Mesodermal cell (in vitro differentiated cells): ENCODE measurements at regions not wholly inside any gene's neighbourhood (a gene's known extent, or its start where the extent isn't known, plus 50 kb on each side); places are given as distances from the start of the nearest gene placed in this dataset.

Source experiments
- H3K27ac ChIP-seq: 2 replicates; pipeline ENCODE4 v1.7.0; 2013; ENCODE audit warnings: mild to moderate bottlenecking, low read depth, low read length, moderate library complexity; ENCODE audit not compliant: severe bottlenecking
- H3K36me3 ChIP-seq: 2 replicates; pipeline ENCODE4 v1.7.1; 2013; ENCODE audit warnings: mild to moderate bottlenecking, low read length, moderate library complexity; ENCODE audit not compliant: control insufficient read depth, insufficient read depth
- H3K4me1 ChIP-seq: one replicate; pipeline ENCODE4 v1.7.1; 2013; ENCODE audit warnings: mild to moderate bottlenecking, low read length; ENCODE audit not compliant: insufficient read depth, control insufficient read depth, poor library complexity, severe bottlenecking
- H3K4me3 ChIP-seq: 2 replicates; pipeline ENCODE4 v1.7.0; 2013; ENCODE audit warnings: low read length, control low read depth, mild to moderate bottlenecking; ENCODE audit not compliant: insufficient read depth, poor library complexity, severe bottlenecking; ENCODE audit errors: extremely low read depth
- H3K9me3 ChIP-seq: 2 replicates; pipeline ENCODE4 v1.7.1; 2013; ENCODE audit warnings: mild to moderate bottlenecking, low read length, moderate library complexity; ENCODE audit not compliant: control insufficient read depth
- WGBS, 2 experiments: methylation state at CpG; one replicate each; pipeline ENCODE4 v1.1.5; 2013; ENCODE audit warnings: missing lambda C conversion rate in 2 of 2; ENCODE audit not compliant: insufficient coverage in 2 of 2; 5-methylcytosine and 5-hydroxymethylcytosine counted together

DNA sequence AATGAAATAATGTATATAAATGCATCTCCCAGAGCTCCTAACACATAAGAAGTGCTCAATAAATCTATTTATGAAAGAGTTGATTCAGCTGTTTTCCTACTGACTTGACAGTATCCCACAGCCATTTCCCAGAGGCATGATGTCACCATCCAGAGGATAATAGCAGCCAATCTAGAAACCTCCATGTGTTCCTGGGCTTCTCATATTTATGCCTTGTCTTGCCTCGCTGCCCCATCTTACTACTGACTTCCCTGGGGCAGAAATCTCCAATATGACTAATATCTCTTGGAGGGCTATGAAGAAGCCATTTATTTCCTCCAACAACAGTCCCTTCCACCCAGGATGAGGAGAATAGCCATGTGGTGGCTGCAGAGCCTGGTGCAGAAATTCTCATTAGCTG lies 115.4 kb upstream of the NAV2 start:
- WGBS, 2 experiments, result 80% methylated on average over 1 of the region's 1 CpG; no CpG with 5 or more reads in 1 of the 2 experiments
- peaks cover 17% of the 10 kb centered on the region for H3K4me1 ChIP-seq
- H3K27ac ChIP-seq, result peak overlapping the region; percentile 60
- H3K9me3 ChIP-seq, result no peaks in the 10 kb centered on the region
- H3K36me3 ChIP-seq, result no peaks in the 10 kb centered on the region
- no peak overlapping the region for H3K4me3 ChIP-seq

- H3K4me1 ChIP-seq, result peaks cover 17% of the 10 kb centered on the region
- WGBS, 2 experiments, result 82 to 91% methylated on average over 8 to 11 of the region's 12 CpGs
- no peaks in the 10 kb centered on the region for H3K9me3 ChIP-seq
- peak overlapping the region; percentile 60 for H3K27ac ChIP-seq
- H3K4me3 ChIP-seq, result no peak overlapping the region
- no peaks in the 10 kb centered on the region for H3K36me3 ChIP-seq
Measured at GRCh38 chr11:19595840-19596751, 116.5 kb upstream of the NAV2 start.

GRCh38 chr11:19595499-19595839 lies 117.2 kb upstream of the NAV2 start:
- 88% methylated on average over 1 of the region's 2 CpGs; no CpG with 5 or more reads in 1 of the 2 experiments for whole genome bisulfite sequencing, 2 experiments
- Histone ChIP-seq H3K9me3 (no peaks in the 10 kb centered on the region), H3K27ac (no peak overlapping the region), H3K4me3 (no peak overlapping the region), H3K4me1 (peaks cover 17% of the 10 kb centered on the region), H3K36me3 (no peaks in the 10 kb centered on the region)

DNA sequence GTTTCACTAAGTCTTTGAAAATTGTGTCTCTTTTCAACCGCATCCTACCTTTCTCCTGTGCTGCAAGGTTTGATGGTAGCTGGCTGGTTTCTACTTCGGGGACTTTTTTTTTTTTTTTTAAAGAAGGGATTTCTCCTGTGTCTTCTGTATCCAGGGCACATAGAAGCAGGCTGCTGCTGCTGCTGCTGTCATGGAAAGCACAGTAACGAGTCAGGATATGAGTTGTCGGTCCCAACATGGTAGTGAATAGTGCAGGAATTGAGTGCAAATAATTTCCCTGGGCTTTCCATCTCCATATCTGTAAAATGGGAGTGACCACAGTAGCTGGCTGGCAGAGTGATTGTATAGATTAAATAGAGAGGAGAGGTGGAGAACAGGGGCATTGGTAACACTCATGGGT lies 118.3 kb upstream of the NAV2 start:
- 84 to 100% methylated on average over 2 of the region's 4 CpGs for WGBS, 2 experiments
- peaks cover 17% of the 10 kb centered on the region for H3K4me1 ChIP-seq
- no peaks in the 10 kb centered on the region for H3K36me3 ChIP-seq
- H3K9me3 ChIP-seq, result no peaks in the 10 kb centered on the region
- H3K4me3 ChIP-seq, result no peak overlapping the region
- no peak overlapping the region for H3K27ac ChIP-seq

- WGBS, 2 experiments, result no CpG with 5 or more reads among the region's 2 CpGs
- H3K36me3 ChIP-seq, result no peaks in the 10 kb centered on the region
- peaks cover 10% of the 10 kb centered on the region for H3K4me1 ChIP-seq
- no peaks in the 10 kb centered on the region for H3K9me3 ChIP-seq
- H3K27ac ChIP-seq, result no peak overlapping the region
- no peak overlapping the region for H3K4me3 ChIP-seq
Measured at GRCh38 chr11:19592842-19593241, 119.8 kb upstream of the NAV2 start.

DNA sequence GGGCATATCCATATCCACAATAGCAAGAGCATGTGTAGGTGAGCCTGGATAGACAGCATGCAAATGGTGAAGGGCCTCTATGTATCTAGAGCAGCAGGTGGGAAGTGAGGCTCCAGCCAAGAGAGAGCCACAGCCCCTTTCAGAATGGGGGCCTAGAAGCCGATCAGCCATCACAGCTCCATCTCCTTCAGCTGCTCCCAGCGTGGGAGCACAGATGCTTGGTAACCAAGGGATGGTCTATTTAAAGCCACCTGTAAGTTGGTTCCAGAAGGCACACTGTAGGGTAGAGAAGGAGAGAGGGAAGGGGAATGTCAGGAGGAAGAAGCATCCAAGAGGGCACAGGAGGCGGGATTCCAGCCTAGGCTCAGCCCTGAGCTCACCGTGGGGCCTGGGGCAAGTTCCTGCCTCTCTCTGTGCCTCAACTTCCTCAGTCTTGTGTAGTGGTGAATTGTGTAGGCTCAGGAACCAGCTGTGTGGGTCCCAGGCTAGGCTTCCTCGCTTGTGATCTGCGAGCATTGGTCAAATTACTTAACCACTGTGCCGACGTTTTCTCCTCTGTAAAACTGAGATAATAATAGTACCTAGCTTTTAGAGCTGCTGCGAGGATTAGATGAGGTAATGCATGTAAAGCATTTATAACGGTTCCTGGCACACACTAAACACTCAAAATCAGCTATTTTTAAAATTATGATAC lies 122.9 kb upstream of the NAV2 start:
- Histone ChIP-seq H3K27ac (no peak overlapping the region), H3K4me1 (no peaks in the 10 kb centered on the region), H3K9me3 (no peaks in the 10 kb centered on the region), H3K36me3 (no peaks in the 10 kb centered on the region), H3K4me3 (no peak overlapping the region)
- 85 to 100% methylated on average over 2 of the region's 10 CpGs for WGBS, 2 experiments

DNA sequence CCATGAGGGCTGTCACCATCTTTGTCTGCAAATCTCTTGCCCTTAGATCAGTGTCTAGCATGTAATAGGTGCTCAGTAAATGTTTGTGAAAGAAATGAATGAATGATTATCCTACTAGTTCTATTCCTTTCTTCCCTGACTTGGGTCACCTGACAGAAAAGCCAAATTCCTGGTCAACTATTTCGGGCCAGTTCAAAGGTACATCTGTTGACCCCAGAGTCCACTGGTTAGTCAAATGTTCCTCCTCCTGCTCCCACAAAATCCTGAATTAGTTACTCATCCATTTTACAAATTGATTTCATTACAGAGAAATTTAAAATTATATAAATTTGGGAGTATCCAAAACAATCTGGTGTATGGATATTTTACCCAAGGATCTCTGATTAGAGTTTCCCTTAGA lies 124.7 kb upstream of the NAV2 start:
- WGBS, 2 experiments, result 100% methylated on average over 1 of the region's 1 CpG; no CpG with 5 or more reads in 1 of the 2 experiments
- Histone ChIP-seq H3K36me3 (no peaks in the 10 kb centered on the region), H3K9me3 (no peaks in the 10 kb centered on the region), H3K4me1 (no peaks in the 10 kb centered on the region), H3K27ac (no peak overlapping the region), H3K4me3 (no peak overlapping the region)

- WGBS, 2 experiments, result no CpG with 5 or more reads among the region's 1 CpG
- Histone ChIP-seq H3K27ac (no peak overlapping the region), H3K36me3 (no peaks in the 10 kb centered on the region), H3K4me3 (no peak overlapping the region), H3K9me3 (no peaks in the 10 kb centered on the region), H3K4me1 (peaks cover 33% of the 10 kb centered on the region)
Measured at GRCh38 chr11:19580646-19581045, 132.0 kb upstream of the NAV2 start.

DNA sequence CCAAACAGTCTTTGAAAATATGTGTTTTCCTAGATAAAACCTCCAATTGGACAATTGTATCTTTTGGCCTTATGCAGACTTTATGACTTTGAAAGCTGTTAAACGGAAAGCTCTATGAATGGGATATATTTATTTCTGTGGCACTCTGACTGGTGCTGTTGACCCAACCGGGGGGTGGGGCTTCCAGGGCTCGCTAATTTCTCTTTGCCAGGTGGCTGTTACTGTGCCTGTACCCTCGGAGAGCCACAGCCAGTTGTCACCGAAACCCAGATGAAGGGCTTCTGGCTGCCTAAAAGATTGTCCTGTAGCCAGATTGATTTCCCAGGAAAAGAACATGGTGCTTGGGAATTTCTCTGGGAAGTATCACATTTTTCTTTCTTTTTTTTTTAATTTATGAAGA lies 132.7 kb upstream of the NAV2 start:
- no peaks in the 10 kb centered on the region for H3K9me3 ChIP-seq
- H3K27ac ChIP-seq, result no peak overlapping the region
- no peak overlapping the region for H3K4me3 ChIP-seq
- WGBS, 2 experiments, result 94 to 96% methylated on average over 4 to 5 of the region's 5 CpGs
- H3K36me3 ChIP-seq, result no peaks in the 10 kb centered on the region
- H3K4me1 ChIP-seq, result peaks cover 33% of the 10 kb centered on the region

DNA sequence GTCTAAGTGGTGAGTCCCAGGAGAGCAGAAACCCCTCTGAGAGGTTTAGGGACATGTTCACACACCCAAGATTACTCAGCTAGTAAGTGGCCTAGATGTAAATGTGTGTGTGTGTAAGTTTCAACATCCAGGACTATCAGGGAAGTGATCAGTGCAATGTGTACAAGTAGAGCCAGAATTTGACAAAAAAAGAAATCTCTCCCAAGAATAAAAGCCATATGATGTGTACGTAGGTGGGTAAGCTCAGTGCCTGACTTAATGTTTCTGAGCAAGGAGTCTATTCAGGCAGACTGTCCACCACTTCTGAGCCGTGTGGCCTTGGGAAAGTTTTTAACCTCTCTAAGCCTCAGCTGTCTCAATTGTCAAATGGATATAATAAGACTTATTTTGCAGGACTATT lies 133.8 kb upstream of the NAV2 start:
- WGBS, 2 experiments, result 86 to 92% methylated on average over 1 to 2 of the region's 2 CpGs
- H3K27ac ChIP-seq, result peak overlapping the region; percentile 87
- H3K4me3 ChIP-seq, result no peak overlapping the region

More for the DNA sequence above, 133.8 kb upstream of the NAV2 start:
- no peaks in the 10 kb centered on the region for H3K36me3 ChIP-seq
- peaks cover 33% of the 10 kb centered on the region for H3K4me1 ChIP-seq
- H3K9me3 ChIP-seq, result no peaks in the 10 kb centered on the region
